GM12878 (cell line): ENCODE measurements at regions not wholly inside any gene's neighbourhood (a gene's known extent, or its start where the extent isn't known, plus 50 kb on each side); places are given as distances from the start of the nearest gene placed in this dataset.

Source experiments
- ATAC-seq: fragments of 200-7000 bp; cut with Tn5 transposase; 3 replicates; pipeline ENCODE4 v1.9.1; 2020; ENCODE audit warnings: mild to moderate bottlenecking, moderate library complexity
- BruUV-seq: library from RNA; stranded (reverse); fragments of 400-500 nt; replicated peaks from 2 replicates; lab custom pipeline; 2021; lab: Mats Ljungman, UMichigan
- CTCF ChIA-PET: fragments of 300-600 bp; sonication (Branson Sonifier 250); formaldehyde crosslinking; extraction: SDS; loops from one replicate; lab custom pipeline; 2021; ENCODE audit warnings: inconsistent platforms; lab: Yijun Ruan, JAX
- POLR2A ChIA-PET: fragments of 350-600 bp; formaldehyde crosslinking; extraction: SDS; loops from one replicate; lab custom pipeline; 2021; ENCODE audit warnings: inconsistent platforms; lab: Charles Lee
- RAD21 ChIA-PET: fragments of 300-600 bp; sonication (Branson Sonifier 250); formaldehyde crosslinking; loops from one replicate; lab custom pipeline; 2023; ENCODE audit warnings: antibody characterized with exemption; ENCODE audit not compliant: unreplicated experiment; lab: Charles Lee
- SMC1A ChIA-PET: fragments of 300-600 bp; sonication (Branson Sonifier 250); formaldehyde crosslinking; loops from one replicate; lab custom pipeline; 2023; ENCODE audit not compliant: unreplicated experiment, uncharacterized antibody; lab: Charles Lee
- DNase-seq: peaks from one replicate; pipeline ENCODE4 v3.0.0-alpha.2; 2011; ENCODE audit warnings: low read depth, low spot score
- FAIRE-seq: peaks from 3 replicates; lab custom pipeline; 2011; peaks lifted over from hg19 to GRCh38; lab: Jason Lieb, UNC
- H2AFZ ChIP-seq: 2 replicates; pipeline ENCODE4 v1.6.0; 2011; ENCODE audit warnings: low read depth, low read length, control low read depth; ENCODE audit not compliant: control insufficient read depth
- H3K27ac ChIP-seq: 2 replicates; pipeline ENCODE4 v1.5.1; 2011; ENCODE audit warnings: control low read depth; ENCODE audit not compliant: control insufficient read depth, insufficient read depth
- H3K27me3 ChIP-seq, 2 experiments: replicated peaks in 1 of 2; 2 replicates each; pipeline versions ENCODE4 v1.6.0 to v1.6.1; 2011; ENCODE audit warnings: low read length in 1 of 2; ENCODE audit not compliant: control insufficient read depth in 2 of 2, insufficient read depth in 2 of 2
- H3K36me3 ChIP-seq, 2 experiments: 2 replicates each; pipeline ENCODE4 v1.5.1; 2011; ENCODE audit warnings: low read length in 1 of 2; ENCODE audit not compliant: control insufficient read depth in 2 of 2, insufficient read depth in 2 of 2
- H3K4me1 ChIP-seq: 2 replicates; pipeline ENCODE4 v1.6.1; 2011; ENCODE audit warnings: mild to moderate bottlenecking, low read length, moderate library complexity, mixed read lengths; ENCODE audit not compliant: control insufficient read depth, insufficient read depth
- H3K4me2 ChIP-seq: 2 replicates; pipeline ENCODE4 v1.6.0; 2011; ENCODE audit warnings: control low read depth; ENCODE audit not compliant: control insufficient read depth, insufficient read depth
- H3K4me3 ChIP-seq: fragments of 200-600 bp; sonication (generic); 2 replicates; pipeline ENCODE4 v1.5.1; 2016
- H3K79me2 ChIP-seq: 2 replicates; pipeline ENCODE4 v1.6.0; 2011; ENCODE audit warnings: low read length; ENCODE audit not compliant: control insufficient read depth, insufficient read depth
- H3K9ac ChIP-seq: 2 replicates; pipeline ENCODE4 v1.8.0; 2011; ENCODE audit warnings: low read length, control low read depth, mixed read lengths; ENCODE audit not compliant: control insufficient read depth, insufficient read depth
- H3K9me3 ChIP-seq: replicated peaks from 3 replicates; pipeline ENCODE4 v1.5.1; 2011; ENCODE audit warnings: mild to moderate bottlenecking, low read length; ENCODE audit not compliant: control insufficient read depth, insufficient read depth
- H4K20me1 ChIP-seq: 2 replicates; pipeline ENCODE4 v1.6.0; 2011; ENCODE audit not compliant: control insufficient read depth, insufficient read depth
- BMI1 ChIP-seq: fragments of 450-650 bp; IDR thresholded peaks from 2 replicates; pipeline ENCODE4 v1.6.1; 2016; ENCODE audit warnings: mild to moderate bottlenecking, moderate library complexity, borderline replicate concordance
- CHD1 ChIP-seq: IDR thresholded peaks from 2 replicates; pipeline ENCODE4 v1.6.1; 2012; ENCODE audit warnings: low read depth, low read length, improper control_type of control experiment
- EZH2 ChIP-seq: IDR thresholded peaks from 2 replicates; pipeline ENCODE4 v1.6.1; 2012; ENCODE audit warnings: low read depth, mild to moderate bottlenecking, control low read depth, inconsistent platforms, low read length, borderline replicate concordance; ENCODE audit not compliant: control insufficient read depth
- FOXK2 ChIP-seq: fragments of 450-650 bp; IDR thresholded peaks from 2 replicates; pipeline ENCODE4 v1.6.1; 2017; ENCODE audit warnings: mild to moderate bottlenecking, moderate library complexity
- MTA3 ChIP-seq: IDR thresholded peaks from 2 replicates; pipeline ENCODE4 v1.6.1; 2012; ENCODE audit warnings: low read length, inconsistent platforms, borderline replicate concordance
- NFYA ChIP-seq: IDR thresholded peaks from 2 replicates; pipeline ENCODE4 v1.6.1; 2011; ENCODE audit warnings: low read depth, mild to moderate bottlenecking, low read length, improper control_type of control experiment, borderline replicate concordance
- NR2C2 ChIP-seq: IDR thresholded peaks from 2 replicates; pipeline ENCODE4 v1.6.1; 2011; ENCODE audit warnings: borderline replicate concordance, low read depth; ENCODE audit not compliant: control insufficient read depth, insufficient read length
- NR2F1 ChIP-seq: fragments of 450-650 bp; conservative IDR thresholded peaks from 2 replicates; pipeline ENCODE4 v1.6.1; 2017; ENCODE audit warnings: mild to moderate bottlenecking
- TARDBP ChIP-seq: IDR thresholded peaks from 2 replicates; pipeline ENCODE4 v1.6.1; 2016; ENCODE audit warnings: borderline replicate concordance
- ZNF24 ChIP-seq: fragments of 450-650 bp; IDR thresholded peaks from 2 replicates; pipeline ENCODE4 v1.6.1; 2017; ENCODE audit warnings: antibody characterized with exemption, mild to moderate bottlenecking
- WGBS: methylation state at CpG from one replicate; pipeline ENCODE4 v1.1.6; 2016; ENCODE audit warnings: low lambda C conversion rate; ENCODE audit not compliant: insufficient replicate concordance, insufficient coverage; ENCODE audit errors: missing lambda C conversion rate; 5-methylcytosine and 5-hydroxymethylcytosine counted together
- in situ Hi-C: fragments of 300-500 bp; cut with MboI; formaldehyde crosslinking; loops from 9 replicates; pipeline ENCODE4 v1.14.3; 2018; ENCODE audit warnings: mixed read lengths
- intact Hi-C: fragments of 100-400 bp; cut with micrococcal nuclease; formaldehyde crosslinking; loops from one replicate; pipeline ENCODE4 v1.14.2; 2022; ENCODE audit not compliant: unreplicated experiment
- TF ChIP-seq, protein P1 (sequence below): fragments of 150-350 bp; IDR thresholded peaks from 2 replicates; pipeline ENCODE4 v1.6.1; 2016; ENCODE audit warnings: low read depth, low read length
- TF ChIP-seq, protein P2 (sequence below): IDR thresholded peaks from 2 replicates; pipeline ENCODE4 v1.6.1; 2011; ENCODE audit warnings: low read depth, mild to moderate bottlenecking, low read length, moderate library complexity, borderline replicate concordance; ENCODE audit errors: extremely low read depth
- TF ChIP-seq, protein P3 (sequence below): IDR thresholded peaks from 2 replicates; pipeline ENCODE4 v1.6.1; 2011; ENCODE audit warnings: borderline replicate concordance, low read depth, mild to moderate bottlenecking, moderate library complexity, low read length; ENCODE audit not compliant: insufficient read depth, poor library complexity, severe bottlenecking
- TF ChIP-seq, protein P4 (sequence below): IDR thresholded peaks from 2 replicates; pipeline ENCODE4 v1.6.1; 2011; ENCODE audit warnings: low read depth, low read length, improper control_type of control experiment, borderline replicate concordance
- TF ChIP-seq, protein P5 (sequence below): fragments of 450-650 bp; formaldehyde crosslinking; IDR thresholded peaks from 2 replicates; pipeline ENCODE4 v1.4.0; 2022; ENCODE audit warnings: mild to moderate bottlenecking, moderate library complexity

DNA sequence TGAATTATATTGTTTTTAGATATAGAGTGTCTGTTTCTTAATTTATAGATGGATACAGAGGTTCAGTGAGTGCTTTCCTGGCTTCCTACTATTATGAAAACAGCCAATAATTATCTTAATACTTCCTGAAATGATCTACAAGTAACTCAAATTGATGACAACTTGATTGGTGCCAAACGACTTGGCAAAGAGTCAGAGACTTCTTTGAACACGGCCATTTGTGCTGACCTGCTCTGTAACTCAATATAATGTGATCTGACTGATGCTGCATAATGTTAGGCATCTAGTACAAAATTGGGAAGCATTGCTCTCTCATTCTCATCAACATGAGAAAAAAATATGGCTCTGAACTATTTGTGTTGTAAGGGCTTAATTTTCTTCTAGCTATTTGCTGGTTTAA, 193.9 kb downstream of the DIPK2A start:
- CTCF ChIA-PET: no interaction called here
- TF ChIP-seq FOXK2: no peak
- TF ChIP-seq, protein P1, sequence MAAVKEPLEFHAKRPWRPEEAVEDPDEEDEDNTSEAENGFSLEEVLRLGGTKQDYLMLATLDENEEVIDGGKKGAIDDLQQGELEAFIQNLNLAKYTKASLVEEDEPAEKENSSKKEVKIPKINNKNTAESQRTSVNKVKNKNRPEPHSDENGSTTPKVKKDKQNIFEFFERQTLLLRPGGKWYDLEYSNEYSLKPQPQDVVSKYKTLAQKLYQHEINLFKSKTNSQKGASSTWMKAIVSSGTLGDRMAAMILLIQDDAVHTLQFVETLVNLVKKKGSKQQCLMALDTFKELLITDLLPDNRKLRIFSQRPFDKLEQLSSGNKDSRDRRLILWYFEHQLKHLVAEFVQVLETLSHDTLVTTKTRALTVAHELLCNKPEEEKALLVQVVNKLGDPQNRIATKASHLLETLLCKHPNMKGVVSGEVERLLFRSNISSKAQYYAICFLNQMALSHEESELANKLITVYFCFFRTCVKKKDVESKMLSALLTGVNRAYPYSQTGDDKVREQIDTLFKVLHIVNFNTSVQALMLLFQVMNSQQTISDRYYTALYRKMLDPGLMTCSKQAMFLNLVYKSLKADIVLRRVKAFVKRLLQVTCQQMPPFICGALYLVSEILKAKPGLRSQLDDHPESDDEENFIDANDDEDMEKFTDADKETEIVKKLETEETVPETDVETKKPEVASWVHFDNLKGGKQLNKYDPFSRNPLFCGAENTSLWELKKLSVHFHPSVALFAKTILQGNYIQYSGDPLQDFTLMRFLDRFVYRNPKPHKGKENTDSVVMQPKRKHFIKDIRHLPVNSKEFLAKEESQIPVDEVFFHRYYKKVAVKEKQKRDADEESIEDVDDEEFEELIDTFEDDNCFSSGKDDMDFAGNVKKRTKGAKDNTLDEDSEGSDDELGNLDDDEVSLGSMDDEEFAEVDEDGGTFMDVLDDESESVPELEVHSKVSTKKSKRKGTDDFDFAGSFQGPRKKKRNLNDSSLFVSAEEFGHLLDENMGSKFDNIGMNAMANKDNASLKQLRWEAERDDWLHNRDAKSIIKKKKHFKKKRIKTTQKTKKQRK: no peak
- no peak for TF ChIP-seq EZH2
- TF ChIP-seq ZNF24: no peak
- no peak for TF ChIP-seq NR2F1
- TF ChIP-seq, protein P2, sequence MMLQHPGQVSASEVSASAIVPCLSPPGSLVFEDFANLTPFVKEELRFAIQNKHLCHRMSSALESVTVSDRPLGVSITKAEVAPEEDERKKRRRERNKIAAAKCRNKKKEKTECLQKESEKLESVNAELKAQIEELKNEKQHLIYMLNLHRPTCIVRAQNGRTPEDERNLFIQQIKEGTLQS: no peak
- no peak for TF ChIP-seq TARDBP
- TF ChIP-seq, protein P3, sequence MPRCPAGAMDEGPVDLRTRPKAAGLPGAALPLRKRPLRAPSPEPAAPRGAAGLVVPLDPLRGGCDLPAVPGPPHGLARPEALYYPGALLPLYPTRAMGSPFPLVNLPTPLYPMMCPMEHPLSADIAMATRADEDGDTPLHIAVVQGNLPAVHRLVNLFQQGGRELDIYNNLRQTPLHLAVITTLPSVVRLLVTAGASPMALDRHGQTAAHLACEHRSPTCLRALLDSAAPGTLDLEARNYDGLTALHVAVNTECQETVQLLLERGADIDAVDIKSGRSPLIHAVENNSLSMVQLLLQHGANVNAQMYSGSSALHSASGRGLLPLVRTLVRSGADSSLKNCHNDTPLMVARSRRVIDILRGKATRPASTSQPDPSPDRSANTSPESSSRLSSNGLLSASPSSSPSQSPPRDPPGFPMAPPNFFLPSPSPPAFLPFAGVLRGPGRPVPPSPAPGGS: no peak
- TF ChIP-seq, protein P4, sequence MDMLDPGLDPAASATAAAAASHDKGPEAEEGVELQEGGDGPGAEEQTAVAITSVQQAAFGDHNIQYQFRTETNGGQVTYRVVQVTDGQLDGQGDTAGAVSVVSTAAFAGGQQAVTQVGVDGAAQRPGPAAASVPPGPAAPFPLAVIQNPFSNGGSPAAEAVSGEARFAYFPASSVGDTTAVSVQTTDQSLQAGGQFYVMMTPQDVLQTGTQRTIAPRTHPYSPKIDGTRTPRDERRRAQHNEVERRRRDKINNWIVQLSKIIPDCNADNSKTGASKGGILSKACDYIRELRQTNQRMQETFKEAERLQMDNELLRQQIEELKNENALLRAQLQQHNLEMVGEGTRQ: no peak
- TF ChIP-seq CHD1: no peak
- no peak for TF ChIP-seq NFYA
- TF ChIP-seq BMI1: no peak
- no peak for TF ChIP-seq MTA3
- TF ChIP-seq NR2C2: no peak
- TF ChIP-seq, protein P5, sequence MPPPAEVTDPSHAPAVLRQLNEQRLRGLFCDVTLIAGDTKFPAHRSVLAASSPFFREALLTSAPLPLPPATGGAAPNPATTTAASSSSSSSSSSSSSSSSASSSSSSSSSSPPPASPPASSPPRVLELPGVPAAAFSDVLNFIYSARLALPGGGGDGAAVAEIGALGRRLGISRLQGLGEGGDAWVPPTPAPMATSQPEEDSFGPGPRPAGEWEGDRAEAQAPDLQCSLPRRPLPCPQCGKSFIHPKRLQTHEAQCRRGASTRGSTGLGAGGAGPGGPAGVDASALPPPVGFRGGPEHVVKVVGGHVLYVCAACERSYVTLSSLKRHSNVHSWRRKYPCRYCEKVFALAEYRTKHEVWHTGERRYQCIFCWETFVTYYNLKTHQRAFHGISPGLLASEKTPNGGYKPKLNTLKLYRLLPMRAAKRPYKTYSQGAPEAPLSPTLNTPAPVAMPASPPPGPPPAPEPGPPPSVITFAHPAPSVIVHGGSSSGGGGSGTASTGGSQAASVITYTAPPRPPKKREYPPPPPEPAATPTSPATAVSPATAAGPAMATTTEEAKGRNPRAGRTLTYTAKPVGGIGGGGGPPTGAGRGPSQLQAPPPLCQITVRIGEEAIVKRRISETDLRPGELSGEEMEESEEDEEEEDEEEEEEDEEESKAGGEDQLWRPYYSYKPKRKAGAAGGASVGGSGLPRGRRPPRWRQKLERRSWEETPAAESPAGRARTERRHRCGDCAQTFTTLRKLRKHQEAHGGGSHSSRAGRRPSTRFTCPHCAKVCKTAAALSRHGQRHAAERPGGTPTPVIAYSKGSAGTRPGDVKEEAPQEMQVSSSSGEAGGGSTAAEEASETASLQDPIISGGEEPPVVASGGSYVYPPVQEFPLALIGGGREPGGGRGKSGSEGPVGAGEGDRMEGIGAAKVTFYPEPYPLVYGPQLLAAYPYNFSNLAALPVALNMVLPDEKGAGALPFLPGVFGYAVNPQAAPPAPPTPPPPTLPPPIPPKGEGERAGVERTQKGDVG (CRISPR knock-in tag): no peak

More for the DNA sequence above, 193.9 kb downstream of the DIPK2A start:
- Histone ChIP-seq H3K9me3 (no peaks in the 10 kb centered on the region; the same call in 2 of the 3 replicates), H2AFZ (no peak overlapping the region), H4K20me1 (no peaks in the 10 kb centered on the region), H3K4me1 (no peaks in the 10 kb centered on the region), H3K27me3 (no peaks in the 10 kb centered on the region), H3K79me2 (no peaks in the 10 kb centered on the region), H3K4me2 (no peak overlapping the region), H3K27ac (no peak overlapping the region), H3K9ac (no peak overlapping the region), H3K36me3 (no peaks in the 10 kb centered on the region), H3K4me3 (no peak overlapping the region)
- ChIA-PET RAD21 (interaction anchor here (0.5 kb wide), 1 partner anchor 1593 kb away, joined by 3 read pairs; no protein-coding TSS in a partner anchor), SMC1A (no interaction called here), POLR2A (no interaction called here)
- ATAC-seq (no peak), DNase-seq (no peak), FAIRE-seq (no peak)
- no TSS peak for BruUV-seq
- intact Hi-C loops: no loop called here
- in situ Hi-C loops: no loop called here
- 0% methylated on average over 2 of the region's 2 CpGs for WGBS
